H1 (cell line): ENCODE measurements at regions not wholly inside any gene's neighbourhood (a gene's known extent, or its start where the extent isn't known, plus 50 kb on each side); places are given as distances from the start of the nearest gene placed in this dataset.

Source experiments
- ATF2 ChIP-seq: IDR thresholded peaks from 2 replicates; pipeline ENCODE4 v1.6.1; 2012; ENCODE audit warnings: low read length, inconsistent platforms
- BACH1 ChIP-seq: IDR thresholded peaks from 2 replicates; pipeline ENCODE4 v1.6.1; 2012; ENCODE audit warnings: low read length, improper control_type of control experiment
- BRCA1 ChIP-seq: IDR thresholded peaks from 2 replicates; pipeline ENCODE4 v1.6.1; 2012; ENCODE audit warnings: low read depth, low read length, improper control_type of control experiment
- CHD1 ChIP-seq: IDR thresholded peaks from 2 replicates; pipeline ENCODE4 v1.6.1; 2012; ENCODE audit warnings: low read depth, low read length, improper control_type of control experiment
- CTCF ChIP-seq, 3 experiments: IDR thresholded peaks; 1 replicate in 2 of 3; 2 replicates in 1 of 3; pipeline versions ENCODE4 v1.5.1 to v1.6.1; 2011; ENCODE audit warnings: low read length in 3 of 3, mild to moderate bottlenecking in 3 of 3, inconsistent platforms in 2 of 3, low read depth in 1 of 3, moderate library complexity in 1 of 3; ENCODE audit not compliant: insufficient read depth in 1 of 3; ENCODE audit errors: control extremely low read depth in 1 of 3
- EZH2 ChIP-seq: fragments of 200-600 bp; sonication (generic); IDR thresholded peaks from 2 replicates; pipeline ENCODE4 v1.7.1; 2012; ENCODE audit warnings: low read depth, mild to moderate bottlenecking, moderate library complexity, low read length, inconsistent platforms; ENCODE audit not compliant: severe bottlenecking
- HDAC6 ChIP-seq: IDR thresholded peaks from one replicate; pipeline ENCODE4 v1.7.1; 2012; ENCODE audit warnings: low read depth, mild to moderate bottlenecking, inconsistent platforms, low read length, moderate library complexity
- JUN ChIP-seq: IDR thresholded peaks from 2 replicates; pipeline ENCODE4 v1.6.1; 2011; ENCODE audit warnings: low read depth, mild to moderate bottlenecking, improper control_type of control experiment, low read length
- MAX ChIP-seq: IDR thresholded peaks from 2 replicates; pipeline ENCODE4 v1.6.1; 2012; ENCODE audit warnings: inconsistent platforms
- POLR2A ChIP-seq, 2 experiments: IDR thresholded peaks; 1 replicate in 1 of 2; 2 replicates in 1 of 2; pipeline ENCODE4 v1.6.1; 2011; ENCODE audit warnings: low read depth in 2 of 2, low read length in 2 of 2, mild to moderate bottlenecking in 2 of 2; ENCODE audit errors: control extremely low read depth in 1 of 2
- RBBP5 ChIP-seq: IDR thresholded peaks from 2 replicates; pipeline ENCODE4 v1.7.1; 2012; ENCODE audit warnings: low read depth, mild to moderate bottlenecking, inconsistent platforms, low read length, moderate library complexity, borderline replicate concordance
- SRF ChIP-seq: IDR thresholded peaks from 2 replicates; pipeline ENCODE4 v1.6.1; 2011; ENCODE audit warnings: mild to moderate bottlenecking, low read depth, low read length, moderate library complexity
- YY1 ChIP-seq: IDR thresholded peaks from 2 replicates; pipeline ENCODE4 v1.6.1; 2011; ENCODE audit warnings: low read depth, mild to moderate bottlenecking, low read length

GRCh38 chr5:125134216-125135081, 388.0 kb upstream of the ZNF608 start:
- no peak for TF ChIP-seq BRCA1
- TF ChIP-seq YY1: no peak
- no peak for TF ChIP-seq HDAC6
- no peak for TF ChIP-seq MAX
- TF ChIP-seq BACH1: no peak
- TF ChIP-seq SRF: no peak
- TF ChIP-seq EZH2: no peak
- TF ChIP-seq RBBP5: no peak
- no peak for TF ChIP-seq ATF2
- TF ChIP-seq POLR2A (IDR thresholded peaks at IDR 0.05; ENCODE audit: control extremely low read depth in 1 of 2, low read depth in 2 of 2, low read length in 2 of 2): no peak
- no peak for TF ChIP-seq CTCF (IDR thresholded peaks at IDR 0.05; ENCODE audit: control extremely low read depth in 1 of 3, insufficient read depth in 1 of 3, low read depth in 1 of 3, low read length in 3 of 3)
- TF ChIP-seq CHD1: no peak
- no peak for TF ChIP-seq JUN
